Mesenchymal stem cell (in vitro differentiated cells and primary cell): ENCODE measurements at regions not wholly inside any gene's neighbourhood (a gene's known extent, or its start where the extent isn't known, plus 50 kb on each side); places are given as distances from the start of the nearest gene placed in this dataset.

Source experiments
- DNase-seq: peaks from one replicate; pipeline ENCODE4 v3.0.0-alpha.2; 2013
- H2AFZ ChIP-seq: one replicate; pipeline ENCODE4 v1.6.1; 2013; ENCODE audit warnings: low read depth, mild to moderate bottlenecking, control low read depth, inconsistent platforms, low read length, moderate library complexity
- H2AK5ac ChIP-seq: 2 replicates; pipeline ENCODE4 v1.6.1; 2013; ENCODE audit warnings: low read length, moderate library complexity, mild to moderate bottlenecking, inconsistent platforms; ENCODE audit not compliant: severe bottlenecking
- H2BK120ac ChIP-seq: one replicate; pipeline ENCODE4 v1.6.1; 2013; ENCODE audit warnings: low read depth, mild to moderate bottlenecking, inconsistent platforms, low read length, moderate library complexity
- H2BK12ac ChIP-seq, 2 experiments: one replicate each; pipeline ENCODE4 v1.6.1; 2013; ENCODE audit warnings: inconsistent platforms in 2 of 2, low read length in 2 of 2, mild to moderate bottlenecking in 2 of 2, moderate library complexity in 2 of 2, control low read depth in 1 of 2
- H2BK15ac ChIP-seq: one replicate; pipeline ENCODE4 v1.6.1; 2013; ENCODE audit warnings: mild to moderate bottlenecking, low read depth, inconsistent platforms; ENCODE audit not compliant: poor library complexity, severe bottlenecking
- H2BK5ac ChIP-seq: 2 replicates; pipeline ENCODE4 v1.6.1; 2013; ENCODE audit warnings: low read depth, mild to moderate bottlenecking, low read length, control low read depth, inconsistent platforms; ENCODE audit not compliant: poor library complexity, severe bottlenecking
- H3K14ac ChIP-seq, 2 experiments: one replicate each; pipeline ENCODE4 v1.6.1; 2013; ENCODE audit warnings: inconsistent platforms in 2 of 2, low read length in 2 of 2, control low read depth in 1 of 2, mild to moderate bottlenecking in 1 of 2, moderate library complexity in 1 of 2
- H3K18ac ChIP-seq, 2 experiments: one replicate each; pipeline ENCODE4 v1.6.1; 2013; ENCODE audit warnings: inconsistent platforms in 2 of 2, low read length in 2 of 2, control low read depth in 1 of 2, low read depth in 1 of 2, mild to moderate bottlenecking in 1 of 2
- H3K23ac ChIP-seq, 2 experiments: one replicate each; pipeline ENCODE4 v1.6.1; 2013; ENCODE audit warnings: inconsistent platforms in 2 of 2, low read length in 2 of 2, mild to moderate bottlenecking in 2 of 2, moderate library complexity in 2 of 2, control low read depth in 1 of 2
- H3K27ac ChIP-seq: 2 replicates; pipeline ENCODE4 v1.5.1; 2013; ENCODE audit warnings: mild to moderate bottlenecking, moderate library complexity, low read length, control low read depth, inconsistent platforms; ENCODE audit not compliant: poor library complexity, severe bottlenecking
- H3K27me3 ChIP-seq, 2 experiments: 2 replicates each; pipeline versions ENCODE4 v1.6.1 to v1.7.0; 2013; ENCODE audit warnings: low read length in 2 of 2, mild to moderate bottlenecking in 2 of 2, moderate library complexity in 2 of 2, control low read depth in 1 of 2, inconsistent platforms in 1 of 2; ENCODE audit not compliant: control insufficient read depth in 1 of 2, insufficient read depth in 1 of 2
- H3K36me3 ChIP-seq, 2 experiments: 2 replicates each; pipeline versions ENCODE4 v1.6.1 to v1.7.0; 2013; ENCODE audit warnings: low read length in 2 of 2, control low read depth in 1 of 2, inconsistent platforms in 1 of 2, low read depth in 1 of 2, mild to moderate bottlenecking in 1 of 2; ENCODE audit not compliant: insufficient read depth in 2 of 2, control insufficient read depth in 1 of 2
- H3K4ac ChIP-seq, 2 experiments: one replicate each; pipeline ENCODE4 v1.6.1; 2013; ENCODE audit warnings: inconsistent platforms in 2 of 2, low read length in 2 of 2, mild to moderate bottlenecking in 2 of 2, moderate library complexity in 2 of 2, control low read depth in 1 of 2, low read depth in 1 of 2
- H3K4me1 ChIP-seq: 2 replicates; pipeline ENCODE4 v1.6.1; 2013; ENCODE audit warnings: low read depth, low read length, control low read depth; ENCODE audit not compliant: control insufficient read depth, insufficient read depth
- H3K4me2 ChIP-seq: 2 replicates; pipeline ENCODE4 v1.6.1; 2013; ENCODE audit warnings: low read length, mild to moderate bottlenecking, inconsistent platforms; ENCODE audit not compliant: poor library complexity, severe bottlenecking
- H3K4me3 ChIP-seq, 2 experiments: 2 replicates each; pipeline versions ENCODE4 v1.5.1 to v1.7.0; 2013; ENCODE audit warnings: low read length in 2 of 2, mild to moderate bottlenecking in 2 of 2, control low read depth in 1 of 2, low read depth in 1 of 2; ENCODE audit not compliant: insufficient read depth in 1 of 2
- H3K79me1 ChIP-seq: replicated peaks from 2 replicates; pipeline ENCODE4 v1.6.1; 2013; ENCODE audit warnings: mild to moderate bottlenecking, control low read depth, low read length, inconsistent platforms; ENCODE audit not compliant: poor library complexity, severe bottlenecking
- H3K9ac ChIP-seq: 2 replicates; pipeline ENCODE4 v1.7.0; 2013; ENCODE audit warnings: mild to moderate bottlenecking, low read length, moderate library complexity
- H3K9me3 ChIP-seq: 2 replicates; pipeline ENCODE4 v1.7.0; 2013; ENCODE audit warnings: mild to moderate bottlenecking, low read length; ENCODE audit not compliant: control insufficient read depth
- H4K8ac ChIP-seq: one replicate; pipeline ENCODE4 v1.6.1; 2013; ENCODE audit warnings: inconsistent platforms, mild to moderate bottlenecking, low read length, moderate library complexity
- H4K91ac ChIP-seq: one replicate; pipeline ENCODE4 v1.6.1; 2013; ENCODE audit warnings: mild to moderate bottlenecking, low read length, inconsistent platforms
- WGBS: methylation state at CpG from one replicate; pipeline ENCODE4 v1.1.7; 2013; ENCODE audit warnings: mixed read lengths; 5-methylcytosine and 5-hydroxymethylcytosine counted together

- Histone ChIP-seq H2BK120ac (no peak overlapping the region), H3K14ac (peak overlapping the region in 1 of 2 experiments; percentile 63), H3K27me3 (no peaks in the 10 kb centered on the region), H2AFZ (no peak overlapping the region), H2BK5ac (no peak overlapping the region), H3K4me2 (no peak overlapping the region), H4K8ac (no peak overlapping the region), H3K9ac (no peak overlapping the region), H3K4ac (no peak overlapping the region), H3K36me3 (no peaks in the 10 kb centered on the region), H2BK15ac (no peak overlapping the region), H3K18ac (peak overlapping the region in 1 of 2 experiments; percentile 49), H2BK12ac (no peak overlapping the region), H2AK5ac (no peak overlapping the region), H4K91ac (no peak overlapping the region), H3K27ac (no peak overlapping the region), H3K79me1 (no peaks in the 10 kb centered on the region), H3K4me3 (no peak overlapping the region), H3K4me1 (peaks cover 12% of the 10 kb centered on the region), H3K9me3 (no peaks in the 10 kb centered on the region), H3K23ac (no peak overlapping the region)
- 61% methylated on average over 3 of the region's 3 CpGs for WGBS
- no peak for DNase-seq
Observed at GRCh38 chr5:116382874-116383266, 191.8 kb downstream of the SEMA6A start.

GRCh38 chr5:116382032-116382873, 192.4 kb downstream of the SEMA6A start:
- Histone ChIP-seq H3K36me3 (no peaks in the 10 kb centered on the region), H3K4me1 (peaks cover 10% of the 10 kb centered on the region), H3K9me3 (no peaks in the 10 kb centered on the region), H3K14ac (no peak overlapping the region), H2BK12ac (no peak overlapping the region), H3K27me3 (no peaks in the 10 kb centered on the region), H3K4me2 (no peak overlapping the region), H3K4me3 (no peak overlapping the region), H3K9ac (no peak overlapping the region), H2AK5ac (no peak overlapping the region), H2BK120ac (no peak overlapping the region), H2BK15ac (no peak overlapping the region), H3K23ac (no peak overlapping the region), H2BK5ac (no peak overlapping the region), H2AFZ (no peak overlapping the region), H4K8ac (no peak overlapping the region), H3K27ac (no peak overlapping the region), H3K4ac (no peak overlapping the region), H4K91ac (no peak overlapping the region), H3K18ac (peak overlapping the region in 1 of 2 experiments; percentile 49), H3K79me1 (no peaks in the 10 kb centered on the region)
- WGBS: 96% methylated on average over 13 of the region's 13 CpGs
- no peak for DNase-seq

- Histone ChIP-seq H3K14ac (no peak overlapping the region), H2AFZ (no peak overlapping the region), H3K9me3 (no peaks in the 10 kb centered on the region), H3K9ac (no peak overlapping the region), H2BK12ac (no peak overlapping the region), H2BK5ac (no peak overlapping the region), H2BK120ac (no peak overlapping the region), H4K91ac (no peak overlapping the region), H4K8ac (no peak overlapping the region), H3K18ac (no peak overlapping the region), H3K79me1 (no peaks in the 10 kb centered on the region), H3K4ac (no peak overlapping the region), H3K4me2 (no peak overlapping the region), H3K27me3 (no peaks in the 10 kb centered on the region), H2AK5ac (no peak overlapping the region), H2BK15ac (no peak overlapping the region), H3K27ac (no peak overlapping the region), H3K4me1 (peaks cover 8% of the 10 kb centered on the region), H3K36me3 (no peaks in the 10 kb centered on the region), H3K4me3 (no peak overlapping the region), H3K23ac (no peak overlapping the region)
- no peak for DNase-seq
- 85% methylated on average over 6 of the region's 6 CpGs for WGBS
Observed at GRCh38 chr5:116381201-116381600, 193.4 kb downstream of the SEMA6A start.

GRCh38 chr5:116380621-116381020, 194.0 kb downstream of the SEMA6A start:
- Histone ChIP-seq H2BK15ac (no peak overlapping the region), H3K36me3 (no peaks in the 10 kb centered on the region), H2AFZ (no peak overlapping the region), H3K23ac (no peak overlapping the region), H3K18ac (no peak overlapping the region), H3K9me3 (no peaks in the 10 kb centered on the region), H3K14ac (no peak overlapping the region), H2BK5ac (no peak overlapping the region), H2BK120ac (no peak overlapping the region), H3K4me2 (no peak overlapping the region), H3K27me3 (no peaks in the 10 kb centered on the region), H3K4ac (no peak overlapping the region), H4K8ac (no peak overlapping the region), H3K4me1 (peaks cover 8% of the 10 kb centered on the region), H2BK12ac (no peak overlapping the region), H3K27ac (no peak overlapping the region), H3K4me3 (no peak overlapping the region), H3K9ac (no peak overlapping the region), H3K79me1 (no peaks in the 10 kb centered on the region), H4K91ac (no peak overlapping the region), H2AK5ac (no peak overlapping the region)
- 95% methylated on average over 2 of the region's 2 CpGs for WGBS
- DNase-seq: no peak
